WTC11 (cell line): ENCODE measurements at regions not wholly inside any gene's neighbourhood (a gene's known extent, or its start where the extent isn't known, plus 50 kb on each side); places are given as distances from the start of the nearest gene placed in this dataset.

Experiments used
- ELF4 ChIP-seq: sonication (generic); formaldehyde crosslinking; IDR thresholded peaks from 2 replicates; pipeline ENCODE4 v1.8.1; 2022; ENCODE audit warnings: low read depth, mild to moderate bottlenecking, moderate library complexity, missing genetic modification reagents
- MAX ChIP-seq: sonication (generic); formaldehyde crosslinking; IDR thresholded peaks from 2 replicates; pipeline ENCODE4 v1.8.0; 2022; ENCODE audit warnings: mild to moderate bottlenecking, missing genetic modification reagents
- ZNF512 ChIP-seq: sonication (generic); formaldehyde crosslinking; IDR thresholded peaks from 2 replicates; pipeline ENCODE4 v1.8.1; 2022; ENCODE audit warnings: missing genetic modification reagents, borderline replicate concordance
- TF ChIP-seq, protein P1 (sequence below): fragments of 200-600 bp; IDR thresholded peaks from 2 replicates; pipeline ENCODE4 v1.8.0; 2022; ENCODE audit warnings: antibody characterized with exemption

DNA sequence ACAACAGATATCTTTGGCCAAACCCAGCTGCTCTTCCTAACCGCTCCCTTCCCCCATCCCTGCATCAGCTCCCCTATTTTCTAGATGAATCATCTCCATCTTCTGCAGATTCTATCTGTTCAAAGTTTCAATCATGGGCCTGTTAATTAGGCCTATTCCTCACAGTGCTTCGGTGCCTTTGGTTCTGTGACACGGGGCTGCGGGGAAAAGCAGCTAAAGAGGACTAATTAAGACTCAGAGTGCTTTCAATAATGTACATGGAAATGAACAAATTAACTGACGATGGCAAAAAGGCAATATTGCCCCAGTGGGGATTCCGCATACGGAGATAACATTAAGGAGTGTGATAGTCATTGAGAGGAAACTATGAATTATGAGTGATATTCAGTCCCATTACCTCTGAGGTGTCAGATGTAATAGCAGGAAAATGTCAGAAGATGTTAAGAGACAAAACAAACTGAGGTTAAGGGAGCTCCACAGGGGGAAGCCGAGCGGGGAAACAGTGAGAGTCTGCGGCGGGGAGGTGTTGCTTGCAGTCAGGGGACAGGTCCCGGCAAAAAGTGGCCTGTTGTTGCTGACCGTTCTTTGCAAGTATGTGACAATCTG, 716.9 kb downstream of the TYW1 start:
- TF ChIP-seq, protein P1, sequence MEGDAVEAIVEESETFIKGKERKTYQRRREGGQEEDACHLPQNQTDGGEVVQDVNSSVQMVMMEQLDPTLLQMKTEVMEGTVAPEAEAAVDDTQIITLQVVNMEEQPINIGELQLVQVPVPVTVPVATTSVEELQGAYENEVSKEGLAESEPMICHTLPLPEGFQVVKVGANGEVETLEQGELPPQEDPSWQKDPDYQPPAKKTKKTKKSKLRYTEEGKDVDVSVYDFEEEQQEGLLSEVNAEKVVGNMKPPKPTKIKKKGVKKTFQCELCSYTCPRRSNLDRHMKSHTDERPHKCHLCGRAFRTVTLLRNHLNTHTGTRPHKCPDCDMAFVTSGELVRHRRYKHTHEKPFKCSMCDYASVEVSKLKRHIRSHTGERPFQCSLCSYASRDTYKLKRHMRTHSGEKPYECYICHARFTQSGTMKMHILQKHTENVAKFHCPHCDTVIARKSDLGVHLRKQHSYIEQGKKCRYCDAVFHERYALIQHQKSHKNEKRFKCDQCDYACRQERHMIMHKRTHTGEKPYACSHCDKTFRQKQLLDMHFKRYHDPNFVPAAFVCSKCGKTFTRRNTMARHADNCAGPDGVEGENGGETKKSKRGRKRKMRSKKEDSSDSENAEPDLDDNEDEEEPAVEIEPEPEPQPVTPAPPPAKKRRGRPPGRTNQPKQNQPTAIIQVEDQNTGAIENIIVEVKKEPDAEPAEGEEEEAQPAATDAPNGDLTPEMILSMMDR, result no peak
- TF ChIP-seq ELF4 (CRISPR knock-in tag) (no peak), ZNF512 (CRISPR knock-in tag) (no peak), MAX (CRISPR knock-in tag) (no peak)
